ENCODE measurements at regions not wholly inside any gene's neighbourhood (a gene's known extent, or its start where the extent isn't known, plus 50 kb on each side); places are given as distances from the start of the nearest gene placed in this dataset.
"Not testable (repeated sequence)": the region's sequence is repeated elsewhere in the genome, so short reads cannot be mapped to it uniquely, and the experiment has no call there.

DNA sequence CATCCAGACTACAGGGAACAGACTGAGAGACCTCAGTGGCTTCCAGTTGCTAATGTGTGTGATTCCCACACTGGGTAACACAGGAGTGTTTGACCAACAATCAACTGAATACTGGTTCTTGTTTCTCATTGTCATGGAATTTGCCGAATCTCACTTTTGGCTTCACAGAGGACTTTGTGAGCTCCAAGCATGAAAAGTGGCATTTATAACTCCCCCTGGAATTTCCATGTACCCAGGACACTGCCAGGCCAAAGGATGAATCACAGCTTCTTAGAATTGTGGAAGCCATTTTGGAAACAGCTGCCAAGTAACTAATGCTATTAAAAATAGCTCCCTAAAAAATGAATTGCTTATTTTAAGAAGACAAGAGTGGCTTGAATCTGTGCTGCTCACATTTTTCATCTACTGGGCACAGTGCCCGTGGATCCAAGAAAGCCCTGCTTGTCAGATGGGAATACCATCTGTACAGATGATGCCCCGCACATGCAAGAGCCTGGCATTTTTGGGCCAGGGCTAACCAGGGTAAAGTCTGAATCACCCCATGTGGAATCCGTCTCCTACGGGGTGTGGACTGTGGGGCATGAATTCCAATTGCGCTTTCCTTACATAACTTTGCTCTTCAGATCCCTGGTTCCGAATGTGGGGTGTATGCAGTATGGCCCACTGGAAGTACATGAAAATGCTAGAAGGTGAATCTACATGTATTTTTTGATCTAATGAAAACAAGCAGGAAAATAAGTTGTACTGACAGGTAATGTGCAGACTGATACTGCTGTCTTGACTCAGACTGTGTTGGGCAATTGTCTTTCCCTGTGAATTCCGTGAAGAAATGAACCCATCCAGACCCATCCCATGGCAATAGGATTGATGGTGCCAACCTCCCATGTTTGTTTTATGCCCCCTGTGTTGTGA, 487.3 kb downstream of the SIPA1L2 start:
- TF ChIP-seq ZFP30 (CRISPR knock-in tag; IDR thresholded peaks at IDR 0.05) (no peak), OSR1 (CRISPR knock-in tag; IDR thresholded peaks at IDR 0.05) (peak; percentile 69; the same call in 1 of the 2 replicates), ESRRG (CRISPR knock-in tag; IDR thresholded peaks at IDR 0.05) (no peak), CSDC2 (CRISPR knock-in tag; IDR thresholded peaks at IDR 0.05) (no peak), TCF4 (CRISPR knock-in tag; IDR thresholded peaks at IDR 0.05; ENCODE audit: borderline replicate concordance) (no peak), ZNF70 (CRISPR knock-in tag; IDR thresholded peaks at IDR 0.05) (no peak), TOX (CRISPR knock-in tag; IDR thresholded peaks at IDR 0.05; ENCODE audit: borderline replicate concordance) (peak; percentile 73; the same call in 1 of the 2 replicates), SNAI2 (CRISPR knock-in tag; IDR thresholded peaks at IDR 0.05) (no peak), PPARA (CRISPR knock-in tag; IDR thresholded peaks at IDR 0.05; ENCODE audit: borderline replicate concordance) (no peak), ZFP3 (CRISPR knock-in tag; IDR thresholded peaks at IDR 0.05) (peak; percentile 95), ZC3H10 (CRISPR knock-in tag; IDR thresholded peaks at IDR 0.05) (peak; percentile 72), ZNF8 (CRISPR knock-in tag; IDR thresholded peaks at IDR 0.05) (no peak), GLIS3 (CRISPR knock-in tag; IDR thresholded peaks at IDR 0.05) (no peak), ARNTL (CRISPR knock-in tag; IDR thresholded peaks at IDR 0.05; ENCODE audit: borderline replicate concordance, low read depth) (no peak), ZNF565 (CRISPR knock-in tag; conservative IDR thresholded peaks at IDR 0.05; ENCODE audit: low read depth) (no peak), ISL1 (CRISPR knock-in tag; IDR thresholded peaks at IDR 0.05) (peak; percentile 91; the same call in 1 of the 2 replicates), BACH2 (CRISPR knock-in tag; IDR thresholded peaks at IDR 0.05; ENCODE audit: borderline replicate concordance) (no peak), RARB (CRISPR knock-in tag; IDR thresholded peaks at IDR 0.05) (peak; percentile 88; the same call in 1 of the 2 replicates)
- TF ChIP-seq, protein P1, sequence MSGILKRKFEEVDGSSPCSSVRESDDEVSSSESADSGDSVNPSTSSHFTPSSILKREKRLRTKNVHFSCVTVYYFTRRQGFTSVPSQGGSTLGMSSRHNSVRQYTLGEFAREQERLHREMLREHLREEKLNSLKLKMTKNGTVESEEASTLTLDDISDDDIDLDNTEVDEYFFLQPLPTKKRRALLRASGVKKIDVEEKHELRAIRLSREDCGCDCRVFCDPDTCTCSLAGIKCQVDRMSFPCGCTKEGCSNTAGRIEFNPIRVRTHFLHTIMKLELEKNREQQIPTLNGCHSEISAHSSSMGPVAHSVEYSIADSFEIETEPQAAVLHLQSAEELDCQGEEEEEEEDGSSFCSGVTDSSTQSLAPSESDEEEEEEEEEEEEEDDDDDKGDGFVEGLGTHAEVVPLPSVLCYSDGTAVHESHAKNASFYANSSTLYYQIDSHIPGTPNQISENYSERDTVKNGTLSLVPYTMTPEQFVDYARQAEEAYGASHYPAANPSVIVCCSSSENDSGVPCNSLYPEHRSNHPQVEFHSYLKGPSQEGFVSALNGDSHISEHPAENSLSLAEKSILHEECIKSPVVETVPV (CRISPR knock-in tag; IDR thresholded peaks at IDR 0.05) = no peak
- TF ChIP-seq, protein P2, sequence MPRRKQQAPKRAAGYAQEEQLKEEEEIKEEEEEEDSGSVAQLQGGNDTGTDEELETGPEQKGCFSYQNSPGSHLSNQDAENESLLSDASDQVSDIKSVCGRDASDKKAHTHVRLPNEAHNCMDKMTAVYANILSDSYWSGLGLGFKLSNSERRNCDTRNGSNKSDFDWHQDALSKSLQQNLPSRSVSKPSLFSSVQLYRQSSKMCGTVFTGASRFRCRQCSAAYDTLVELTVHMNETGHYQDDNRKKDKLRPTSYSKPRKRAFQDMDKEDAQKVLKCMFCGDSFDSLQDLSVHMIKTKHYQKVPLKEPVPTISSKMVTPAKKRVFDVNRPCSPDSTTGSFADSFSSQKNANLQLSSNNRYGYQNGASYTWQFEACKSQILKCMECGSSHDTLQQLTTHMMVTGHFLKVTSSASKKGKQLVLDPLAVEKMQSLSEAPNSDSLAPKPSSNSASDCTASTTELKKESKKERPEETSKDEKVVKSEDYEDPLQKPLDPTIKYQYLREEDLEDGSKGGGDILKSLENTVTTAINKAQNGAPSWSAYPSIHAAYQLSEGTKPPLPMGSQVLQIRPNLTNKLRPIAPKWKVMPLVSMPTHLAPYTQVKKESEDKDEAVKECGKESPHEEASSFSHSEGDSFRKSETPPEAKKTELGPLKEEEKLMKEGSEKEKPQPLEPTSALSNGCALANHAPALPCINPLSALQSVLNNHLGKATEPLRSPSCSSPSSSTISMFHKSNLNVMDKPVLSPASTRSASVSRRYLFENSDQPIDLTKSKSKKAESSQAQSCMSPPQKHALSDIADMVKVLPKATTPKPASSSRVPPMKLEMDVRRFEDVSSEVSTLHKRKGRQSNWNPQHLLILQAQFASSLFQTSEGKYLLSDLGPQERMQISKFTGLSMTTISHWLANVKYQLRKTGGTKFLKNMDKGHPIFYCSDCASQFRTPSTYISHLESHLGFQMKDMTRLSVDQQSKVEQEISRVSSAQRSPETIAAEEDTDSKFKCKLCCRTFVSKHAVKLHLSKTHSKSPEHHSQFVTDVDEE (CRISPR knock-in tag; IDR thresholded peaks at IDR 0.05) = no peak
- TF ChIP-seq, protein P3, sequence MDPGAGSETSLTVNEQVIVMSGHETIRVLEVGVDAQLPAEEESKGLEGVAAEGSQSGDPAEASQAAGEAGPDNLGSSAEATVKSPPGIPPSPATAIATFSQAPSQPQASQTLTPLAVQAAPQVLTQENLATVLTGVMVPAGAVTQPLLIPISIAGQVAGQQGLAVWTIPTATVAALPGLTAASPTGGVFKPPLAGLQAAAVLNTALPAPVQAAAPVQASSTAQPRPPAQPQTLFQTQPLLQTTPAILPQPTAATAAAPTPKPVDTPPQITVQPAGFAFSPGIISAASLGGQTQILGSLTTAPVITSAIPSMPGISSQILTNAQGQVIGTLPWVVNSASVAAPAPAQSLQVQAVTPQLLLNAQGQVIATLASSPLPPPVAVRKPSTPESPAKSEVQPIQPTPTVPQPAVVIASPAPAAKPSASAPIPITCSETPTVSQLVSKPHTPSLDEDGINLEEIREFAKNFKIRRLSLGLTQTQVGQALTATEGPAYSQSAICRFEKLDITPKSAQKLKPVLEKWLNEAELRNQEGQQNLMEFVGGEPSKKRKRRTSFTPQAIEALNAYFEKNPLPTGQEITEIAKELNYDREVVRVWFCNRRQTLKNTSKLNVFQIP (CRISPR knock-in tag; IDR thresholded peaks at IDR 0.05; ENCODE audit: borderline replicate concordance, low read depth) = peak; percentile 51; the same call in 1 of the 2 replicates
- TF ChIP-seq, protein P4, sequence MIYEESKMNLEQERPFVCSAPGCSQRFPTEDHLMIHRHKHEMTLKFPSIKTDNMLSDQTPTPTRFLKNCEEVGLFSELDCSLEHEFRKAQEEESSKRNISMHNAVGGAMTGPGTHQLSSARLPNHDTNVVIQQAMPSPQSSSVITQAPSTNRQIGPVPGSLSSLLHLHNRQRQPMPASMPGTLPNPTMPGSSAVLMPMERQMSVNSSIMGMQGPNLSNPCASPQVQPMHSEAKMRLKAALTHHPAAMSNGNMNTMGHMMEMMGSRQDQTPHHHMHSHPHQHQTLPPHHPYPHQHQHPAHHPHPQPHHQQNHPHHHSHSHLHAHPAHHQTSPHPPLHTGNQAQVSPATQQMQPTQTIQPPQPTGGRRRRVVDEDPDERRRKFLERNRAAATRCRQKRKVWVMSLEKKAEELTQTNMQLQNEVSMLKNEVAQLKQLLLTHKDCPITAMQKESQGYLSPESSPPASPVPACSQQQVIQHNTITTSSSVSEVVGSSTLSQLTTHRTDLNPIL (CRISPR knock-in tag; IDR thresholded peaks at IDR 0.05; ENCODE audit: low read depth) = no peak
- TF ChIP-seq, protein P5, sequence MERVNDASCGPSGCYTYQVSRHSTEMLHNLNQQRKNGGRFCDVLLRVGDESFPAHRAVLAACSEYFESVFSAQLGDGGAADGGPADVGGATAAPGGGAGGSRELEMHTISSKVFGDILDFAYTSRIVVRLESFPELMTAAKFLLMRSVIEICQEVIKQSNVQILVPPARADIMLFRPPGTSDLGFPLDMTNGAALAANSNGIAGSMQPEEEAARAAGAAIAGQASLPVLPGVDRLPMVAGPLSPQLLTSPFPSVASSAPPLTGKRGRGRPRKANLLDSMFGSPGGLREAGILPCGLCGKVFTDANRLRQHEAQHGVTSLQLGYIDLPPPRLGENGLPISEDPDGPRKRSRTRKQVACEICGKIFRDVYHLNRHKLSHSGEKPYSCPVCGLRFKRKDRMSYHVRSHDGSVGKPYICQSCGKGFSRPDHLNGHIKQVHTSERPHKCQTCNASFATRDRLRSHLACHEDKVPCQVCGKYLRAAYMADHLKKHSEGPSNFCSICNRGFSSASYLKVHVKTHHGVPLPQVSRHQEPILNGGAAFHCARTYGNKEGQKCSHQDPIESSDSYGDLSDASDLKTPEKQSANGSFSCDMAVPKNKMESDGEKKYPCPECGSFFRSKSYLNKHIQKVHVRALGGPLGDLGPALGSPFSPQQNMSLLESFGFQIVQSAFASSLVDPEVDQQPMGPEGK (CRISPR knock-in tag; IDR thresholded peaks at IDR 0.05; ENCODE audit: borderline replicate concordance) = no peak
- ATAC-seq = peak; percentile 97

DNA sequence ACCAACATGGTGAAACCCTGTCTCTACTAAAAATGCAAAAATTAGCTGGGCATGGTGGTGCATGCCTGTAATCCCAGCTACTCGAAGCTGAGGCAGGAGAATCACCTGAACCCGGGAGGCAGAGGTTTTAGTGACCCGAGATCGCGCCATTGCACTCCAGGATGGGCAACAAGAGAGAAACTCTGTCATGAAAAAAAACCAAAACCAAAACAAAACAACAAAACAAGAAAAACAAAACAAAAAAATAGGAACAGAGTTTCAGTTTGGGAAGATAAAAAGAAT, 488.8 kb downstream of the SIPA1L2 start:
- not testable (repeated sequence) for ATAC-seq
